Liver (tissue), 8 donors: ENCODE measurements at regions not wholly inside any gene's neighbourhood (a gene's known extent, or its start where the extent isn't known, plus 50 kb on each side); places are given as distances from the start of the nearest gene placed in this dataset.
"Not testable (repeated sequence)": the region's sequence is repeated elsewhere in the genome, so short reads cannot be mapped to it uniquely, and the experiment has no call there.

Source experiments
- DNase-seq: peaks from one replicate; pipeline ENCODE4 v3.0.0-alpha.2; 2017; ENCODE audit warnings: low spot score
- H3K27ac ChIP-seq, 2 donors: one replicate each; pipeline ENCODE4 v1.7.0; 2013; ENCODE audit warnings: inconsistent platforms in 2 of 2, low read length in 2 of 2, control low read depth in 1 of 2, low read depth in 1 of 2, mild to moderate bottlenecking in 1 of 2
- H3K27me3 ChIP-seq, 4 donors: one replicate each; pipeline versions ENCODE4 v1.6.1 to v1.7.0; 2013; ENCODE audit warnings: low read length in 3 of 4, inconsistent platforms in 1 of 4, mild to moderate bottlenecking in 1 of 4, moderate library complexity in 1 of 4; ENCODE audit not compliant: control insufficient read depth in 4 of 4, insufficient read depth in 4 of 4
- H3K36me3 ChIP-seq, 4 donors: one replicate each; pipeline versions ENCODE4 v1.6.1 to v1.7.0; 2013; ENCODE audit warnings: low read length in 3 of 4, mild to moderate bottlenecking in 3 of 4, low read depth in 1 of 4, moderate library complexity in 1 of 4; ENCODE audit not compliant: control insufficient read depth in 4 of 4, insufficient read depth in 3 of 4
- H3K4me1 ChIP-seq, 4 donors: one replicate each; pipeline versions ENCODE4 v1.6.1 to v1.7.0; 2013; ENCODE audit warnings: low read length in 3 of 4, mild to moderate bottlenecking in 3 of 4, moderate library complexity in 1 of 4; ENCODE audit not compliant: control insufficient read depth in 4 of 4, insufficient read depth in 4 of 4
- H3K4me3 ChIP-seq, 3 donors: one replicate each; pipeline versions ENCODE4 v1.6.1 to v1.7.0; 2013; ENCODE audit warnings: low read length in 3 of 3, control low read depth in 1 of 3, low read depth in 1 of 3, mild to moderate bottlenecking in 1 of 3
- H3K9ac ChIP-seq, 2 donors: one replicate each; pipeline ENCODE4 v1.7.0; 2013; ENCODE audit warnings: low read length in 2 of 2, mild to moderate bottlenecking in 2 of 2, moderate library complexity in 2 of 2, control low read depth in 1 of 2, low read depth in 1 of 2
- H3K9me3 ChIP-seq, 4 donors: one replicate each; pipeline versions ENCODE4 v1.6.1 to v1.7.0; 2013; ENCODE audit warnings: low read length in 3 of 4; ENCODE audit not compliant: control insufficient read depth in 4 of 4
- EGR1 ChIP-seq, 2 donors: IDR thresholded peaks; 2 replicates each; pipeline ENCODE4 v1.6.1; 2016 to 2018; ENCODE audit warnings: antibody characterized with exemption in 2 of 2, low read depth in 2 of 2
- FOXA1 ChIP-seq: IDR thresholded peaks from 2 replicates; pipeline ENCODE4 v1.6.1; 2016; ENCODE audit warnings: antibody characterized with exemption
- FOXA2 ChIP-seq: IDR thresholded peaks from 2 replicates; pipeline ENCODE4 v1.6.1; 2016; ENCODE audit warnings: antibody characterized with exemption
- GABPA ChIP-seq, 2 donors: IDR thresholded peaks in 1 of 2; conservative IDR thresholded peaks in 1 of 2; 2 replicates each; pipeline ENCODE4 v1.6.1; 2016; ENCODE audit warnings: antibody characterized with exemption in 2 of 2, mild to moderate bottlenecking in 1 of 2, moderate library complexity in 1 of 2
- HNF4A ChIP-seq, 2 donors: conservative IDR thresholded peaks; 2 replicates each; pipeline ENCODE4 v1.6.1; 2016; ENCODE audit warnings: antibody characterized with exemption in 2 of 2, mild to moderate bottlenecking in 2 of 2
- HNF4G ChIP-seq: IDR thresholded peaks from 2 replicates; pipeline ENCODE4 v1.6.1; 2016; ENCODE audit warnings: antibody characterized with exemption
- JUND ChIP-seq, 2 donors: IDR thresholded peaks; 2 replicates each; pipeline ENCODE4 v1.6.1; 2016; ENCODE audit warnings: antibody characterized with exemption in 2 of 2
- NR2F2 ChIP-seq: IDR thresholded peaks from 2 replicates; pipeline ENCODE4 v1.6.1; 2016; ENCODE audit warnings: antibody characterized with exemption
- RAD21 ChIP-seq, 2 donors: IDR thresholded peaks; 2 replicates each; pipeline ENCODE4 v1.6.1; 2016; ENCODE audit warnings: antibody characterized with exemption in 2 of 2, mild to moderate bottlenecking in 2 of 2
- RXRA ChIP-seq, 2 donors: IDR thresholded peaks; 2 replicates each; pipeline ENCODE4 v1.6.1; 2017 to 2018; ENCODE audit warnings: antibody characterized with exemption in 2 of 2, mild to moderate bottlenecking in 1 of 2
- SP1 ChIP-seq: IDR thresholded peaks from 2 replicates; pipeline ENCODE4 v1.6.1; 2018; ENCODE audit warnings: antibody characterized with exemption, mild to moderate bottlenecking
- TAF1 ChIP-seq: conservative IDR thresholded peaks from 2 replicates; pipeline ENCODE4 v1.6.1; 2016; ENCODE audit warnings: antibody characterized with exemption, mild to moderate bottlenecking
- YY1 ChIP-seq: IDR thresholded peaks from 2 replicates; pipeline ENCODE4 v1.6.1; 2016; ENCODE audit warnings: antibody characterized with exemption, mild to moderate bottlenecking
- WGBS: extraction: QIAGEN DNeasy Blood & Tissue Kit; methylation state at CpG from one replicate; pipeline ENCODE4 v1.1.7; 2013; 5-methylcytosine and 5-hydroxymethylcytosine counted together
- TF ChIP-seq, protein P1 (sequence below): fragments of 150-350 bp; IDR thresholded peaks from 2 replicates; pipeline ENCODE4 v1.5.1; 2017; ENCODE audit warnings: improper control_type of control experiment, low read depth, low read length; ENCODE audit not compliant: missing input control
- TF ChIP-seq, protein P2 (sequence below): IDR thresholded peaks from 2 replicates; pipeline ENCODE4 v1.6.1; 2016; ENCODE audit warnings: antibody characterized with exemption
- TF ChIP-seq, protein P3 (sequence below): IDR thresholded peaks from 2 replicates; pipeline ENCODE4 v1.6.1; 2016; ENCODE audit warnings: antibody characterized with exemption
- TF ChIP-seq, protein P4 (sequence below): IDR thresholded peaks from 2 replicates; pipeline ENCODE4 v1.6.1; 2016; ENCODE audit warnings: antibody characterized with exemption, mild to moderate bottlenecking
- TF ChIP-seq, protein P5 (sequence below): IDR thresholded peaks from 2 replicates; pipeline ENCODE4 v1.6.1; 2016; ENCODE audit warnings: antibody characterized with exemption
- donor health status: healthy.
- donor health status: healthy.
- donor health status: healthy.
- donor health status: healthy.
- donor health status: healthy.

DNA sequence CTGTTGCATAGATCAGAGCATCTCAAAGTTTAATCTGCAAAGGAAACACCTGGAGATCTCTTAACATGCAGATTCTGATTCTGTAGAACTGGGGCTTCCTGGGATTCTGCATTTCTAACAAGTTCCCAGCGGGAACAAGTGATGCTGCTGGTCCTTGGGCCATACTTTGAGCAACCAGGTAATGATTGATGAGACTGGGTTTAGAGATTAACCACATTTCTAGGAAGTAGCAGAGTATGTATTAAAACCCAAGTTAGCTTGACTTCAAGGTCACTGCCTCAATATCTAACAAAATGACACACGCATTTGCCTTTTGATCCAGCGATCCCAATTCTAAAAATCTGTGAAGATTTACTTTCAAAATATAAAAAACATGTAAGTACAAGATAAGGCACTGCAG is 83.0 kb upstream of the DTNBP1 start:
- WGBS: 80% methylated on average over 3 of the region's 3 CpGs
- H3K9ac ChIP-seq: no peak overlapping the region
- TF ChIP-seq, protein P1, sequence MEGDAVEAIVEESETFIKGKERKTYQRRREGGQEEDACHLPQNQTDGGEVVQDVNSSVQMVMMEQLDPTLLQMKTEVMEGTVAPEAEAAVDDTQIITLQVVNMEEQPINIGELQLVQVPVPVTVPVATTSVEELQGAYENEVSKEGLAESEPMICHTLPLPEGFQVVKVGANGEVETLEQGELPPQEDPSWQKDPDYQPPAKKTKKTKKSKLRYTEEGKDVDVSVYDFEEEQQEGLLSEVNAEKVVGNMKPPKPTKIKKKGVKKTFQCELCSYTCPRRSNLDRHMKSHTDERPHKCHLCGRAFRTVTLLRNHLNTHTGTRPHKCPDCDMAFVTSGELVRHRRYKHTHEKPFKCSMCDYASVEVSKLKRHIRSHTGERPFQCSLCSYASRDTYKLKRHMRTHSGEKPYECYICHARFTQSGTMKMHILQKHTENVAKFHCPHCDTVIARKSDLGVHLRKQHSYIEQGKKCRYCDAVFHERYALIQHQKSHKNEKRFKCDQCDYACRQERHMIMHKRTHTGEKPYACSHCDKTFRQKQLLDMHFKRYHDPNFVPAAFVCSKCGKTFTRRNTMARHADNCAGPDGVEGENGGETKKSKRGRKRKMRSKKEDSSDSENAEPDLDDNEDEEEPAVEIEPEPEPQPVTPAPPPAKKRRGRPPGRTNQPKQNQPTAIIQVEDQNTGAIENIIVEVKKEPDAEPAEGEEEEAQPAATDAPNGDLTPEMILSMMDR: no peak
- TF ChIP-seq JUND (IDR thresholded peaks at IDR 0.05) (no peak), RAD21 (IDR thresholded peaks at IDR 0.05) (no peak), FOXA2 (no peak)
- H3K36me3 ChIP-seq: no peaks in the 10 kb centered on the region
- no peaks in the 10 kb centered on the region for H3K27me3 ChIP-seq
- no peak for DNase-seq
- H3K27ac ChIP-seq: no peak overlapping the region
- H3K9me3 ChIP-seq: no peaks in the 10 kb centered on the region
- peaks cover 4 to 11% (median 7%) of the 10 kb centered on the region in 4 donors for H3K4me1 ChIP-seq
- H3K4me3 ChIP-seq: no peak overlapping the region

DNA sequence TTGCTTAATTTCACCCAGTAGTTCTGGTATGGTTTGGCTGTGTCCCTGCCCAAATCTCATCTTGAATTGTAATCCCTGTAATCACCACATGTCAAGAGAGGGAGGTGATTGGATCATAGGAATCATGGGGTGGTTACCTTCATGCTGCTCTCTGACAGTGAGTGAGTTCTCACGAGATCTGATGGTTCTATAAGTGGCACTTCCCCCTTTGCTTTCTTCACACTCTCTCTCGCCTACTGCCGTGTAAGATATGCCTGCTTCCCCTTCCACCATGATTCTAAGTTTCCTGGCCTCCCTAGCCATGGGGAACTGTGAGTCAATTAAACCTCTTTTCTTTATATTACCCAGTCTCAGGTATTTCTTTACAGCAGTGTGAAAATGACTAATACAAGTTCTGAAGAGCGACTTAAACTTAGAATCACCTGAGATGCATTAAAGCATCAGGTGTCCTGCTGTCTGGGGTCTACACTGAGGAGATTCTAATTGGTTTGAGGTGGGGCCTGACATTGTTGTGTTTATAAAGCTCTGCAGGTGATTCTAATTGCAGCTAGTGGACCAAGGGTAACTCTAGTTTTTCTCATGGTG is 82.1 kb upstream of the DTNBP1 start:
- 93% methylated on average over 4 of the region's 4 CpGs for WGBS
- Histone ChIP-seq H3K4me1 (peaks cover 4 to 11% (median 7%) of the 10 kb centered on the region in 4 donors), H3K36me3 (no peaks in the 10 kb centered on the region), H3K9me3 (no peaks in the 10 kb centered on the region), H3K4me3 (no peak overlapping the region), H3K9ac (no peak overlapping the region), H3K27me3 (no peaks in the 10 kb centered on the region), H3K27ac (no peak overlapping the region)
- TF ChIP-seq RXRA (IDR thresholded peaks at IDR 0.05): no peak
- TF ChIP-seq, protein P2, sequence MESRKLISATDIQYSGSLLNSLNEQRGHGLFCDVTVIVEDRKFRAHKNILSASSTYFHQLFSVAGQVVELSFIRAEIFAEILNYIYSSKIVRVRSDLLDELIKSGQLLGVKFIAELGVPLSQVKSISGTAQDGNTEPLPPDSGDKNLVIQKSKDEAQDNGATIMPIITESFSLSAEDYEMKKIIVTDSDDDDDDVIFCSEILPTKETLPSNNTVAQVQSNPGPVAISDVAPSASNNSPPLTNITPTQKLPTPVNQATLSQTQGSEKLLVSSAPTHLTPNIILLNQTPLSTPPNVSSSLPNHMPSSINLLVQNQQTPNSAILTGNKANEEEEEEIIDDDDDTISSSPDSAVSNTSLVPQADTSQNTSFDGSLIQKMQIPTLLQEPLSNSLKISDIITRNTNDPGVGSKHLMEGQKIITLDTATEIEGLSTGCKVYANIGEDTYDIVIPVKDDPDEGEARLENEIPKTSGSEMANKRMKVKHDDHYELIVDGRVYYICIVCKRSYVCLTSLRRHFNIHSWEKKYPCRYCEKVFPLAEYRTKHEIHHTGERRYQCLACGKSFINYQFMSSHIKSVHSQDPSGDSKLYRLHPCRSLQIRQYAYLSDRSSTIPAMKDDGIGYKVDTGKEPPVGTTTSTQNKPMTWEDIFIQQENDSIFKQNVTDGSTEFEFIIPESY: no peak
- no peak for TF ChIP-seq YY1
- TF ChIP-seq HNF4A (conservative IDR thresholded peaks at IDR 0.05): no peak
- TF ChIP-seq, protein P1: no peak
- TF ChIP-seq RAD21 (IDR thresholded peaks at IDR 0.05): no peak
- no peak for TF ChIP-seq FOXA1
- TF ChIP-seq SP1: no peak
- no peak for TF ChIP-seq JUND (IDR thresholded peaks at IDR 0.05)
- TF ChIP-seq, protein P3, sequence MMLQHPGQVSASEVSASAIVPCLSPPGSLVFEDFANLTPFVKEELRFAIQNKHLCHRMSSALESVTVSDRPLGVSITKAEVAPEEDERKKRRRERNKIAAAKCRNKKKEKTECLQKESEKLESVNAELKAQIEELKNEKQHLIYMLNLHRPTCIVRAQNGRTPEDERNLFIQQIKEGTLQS: no peak
- TF ChIP-seq TAF1: no peak
- no peak for TF ChIP-seq EGR1 (IDR thresholded peaks at IDR 0.05; ENCODE audit: low read depth in 2 of 2)
- no peak for TF ChIP-seq NR2F2
- no peak for TF ChIP-seq HNF4G
- TF ChIP-seq, protein P4, sequence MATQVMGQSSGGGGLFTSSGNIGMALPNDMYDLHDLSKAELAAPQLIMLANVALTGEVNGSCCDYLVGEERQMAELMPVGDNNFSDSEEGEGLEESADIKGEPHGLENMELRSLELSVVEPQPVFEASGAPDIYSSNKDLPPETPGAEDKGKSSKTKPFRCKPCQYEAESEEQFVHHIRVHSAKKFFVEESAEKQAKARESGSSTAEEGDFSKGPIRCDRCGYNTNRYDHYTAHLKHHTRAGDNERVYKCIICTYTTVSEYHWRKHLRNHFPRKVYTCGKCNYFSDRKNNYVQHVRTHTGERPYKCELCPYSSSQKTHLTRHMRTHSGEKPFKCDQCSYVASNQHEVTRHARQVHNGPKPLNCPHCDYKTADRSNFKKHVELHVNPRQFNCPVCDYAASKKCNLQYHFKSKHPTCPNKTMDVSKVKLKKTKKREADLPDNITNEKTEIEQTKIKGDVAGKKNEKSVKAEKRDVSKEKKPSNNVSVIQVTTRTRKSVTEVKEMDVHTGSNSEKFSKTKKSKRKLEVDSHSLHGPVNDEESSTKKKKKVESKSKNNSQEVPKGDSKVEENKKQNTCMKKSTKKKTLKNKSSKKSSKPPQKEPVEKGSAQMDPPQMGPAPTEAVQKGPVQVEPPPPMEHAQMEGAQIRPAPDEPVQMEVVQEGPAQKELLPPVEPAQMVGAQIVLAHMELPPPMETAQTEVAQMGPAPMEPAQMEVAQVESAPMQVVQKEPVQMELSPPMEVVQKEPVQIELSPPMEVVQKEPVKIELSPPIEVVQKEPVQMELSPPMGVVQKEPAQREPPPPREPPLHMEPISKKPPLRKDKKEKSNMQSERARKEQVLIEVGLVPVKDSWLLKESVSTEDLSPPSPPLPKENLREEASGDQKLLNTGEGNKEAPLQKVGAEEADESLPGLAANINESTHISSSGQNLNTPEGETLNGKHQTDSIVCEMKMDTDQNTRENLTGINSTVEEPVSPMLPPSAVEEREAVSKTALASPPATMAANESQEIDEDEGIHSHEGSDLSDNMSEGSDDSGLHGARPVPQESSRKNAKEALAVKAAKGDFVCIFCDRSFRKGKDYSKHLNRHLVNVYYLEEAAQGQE: no peak
- TF ChIP-seq, protein P5, sequence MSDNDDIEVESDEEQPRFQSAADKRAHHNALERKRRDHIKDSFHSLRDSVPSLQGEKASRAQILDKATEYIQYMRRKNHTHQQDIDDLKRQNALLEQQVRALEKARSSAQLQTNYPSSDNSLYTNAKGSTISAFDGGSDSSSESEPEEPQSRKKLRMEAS: no peak
- no peak for TF ChIP-seq GABPA (IDR thresholded peaks at IDR 0.05 in 1 of 2, conservative IDR thresholded peaks at IDR 0.05 in 1 of 2)
- TF ChIP-seq FOXA2: no peak
- DNase-seq: no peak

DNA sequence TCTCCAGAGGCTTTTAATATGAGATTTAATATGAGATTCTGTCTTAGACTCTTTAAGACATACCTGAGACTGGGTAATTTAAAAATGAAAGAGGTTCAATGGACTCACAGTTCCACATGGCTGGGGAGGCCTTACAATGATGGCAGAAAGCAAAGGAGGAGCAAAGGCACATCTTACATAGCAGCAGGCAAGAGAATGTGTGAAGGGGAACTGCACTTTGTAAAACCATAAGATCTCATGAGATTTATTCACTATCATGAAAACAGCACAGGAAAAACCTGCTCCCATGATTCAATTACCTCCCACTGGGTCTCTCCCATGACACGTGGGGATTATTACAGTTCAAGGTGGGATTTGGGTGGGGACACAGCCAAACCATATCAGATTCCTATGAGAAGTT is 79.2 kb upstream of the DTNBP1 start:
- not testable (repeated sequence) for H3K27me3 ChIP-seq, H3K4me3 ChIP-seq, H3K9me3 ChIP-seq, H3K27ac ChIP-seq, H3K9ac ChIP-seq, DNase-seq, H3K4me1 ChIP-seq, H3K36me3 ChIP-seq
- 68% methylated on average over 1 of the region's 1 CpG for WGBS
